ENCODE measurements at regions not wholly inside any gene's neighbourhood (a gene's known extent, or its start where the extent isn't known, plus 50 kb on each side); places are given as distances from the start of the nearest gene placed in this dataset.

GRCh38 chr4:14069886-14070285 lies 442.4 kb upstream of the BOD1L1 start:
- no peak for TF ChIP-seq CTCF (conservative IDR thresholded peaks at IDR 0.05)
- no peak for TF ChIP-seq EZH2 (IDR thresholded peaks at IDR 0.05; ENCODE audit: low read depth)
